Ovary (tissue), 7 donors: ENCODE measurements at regions not wholly inside any gene's neighbourhood (a gene's known extent, or its start where the extent isn't known, plus 50 kb on each side); places are given as distances from the start of the nearest gene placed in this dataset.
A peak's percentile ranks its signal among the peaks of the same experiment; 100 is the strongest.

Experiments used
- DNase-seq, 5 donors: peaks; one replicate each; pipeline ENCODE4 v3.0.0-alpha.2; 2019 to 2020
- H3K27ac ChIP-seq, 2 donors: fragments of 200-600 bp; one replicate each; pipeline versions ENCODE4 v1.5.1 to v1.8.0; 2019 to 2022
- H3K27me3 ChIP-seq: fragments of 200-600 bp; one replicate; pipeline ENCODE4 v1.8.0; 2022
- H3K36me3 ChIP-seq: fragments of 200-600 bp; sonication (generic); one replicate; pipeline ENCODE4 v1.5.1; 2019
- H3K4me1 ChIP-seq: one replicate; pipeline ENCODE4 v1.8.1; 2013; ENCODE audit warnings: mild to moderate bottlenecking, moderate library complexity; ENCODE audit not compliant: insufficient read depth
- H3K4me3 ChIP-seq: fragments of 200-600 bp; sonication (generic); one replicate; pipeline ENCODE4 v1.5.1; 2017
- H3K9me3 ChIP-seq, 2 donors: fragments of 200-600 bp in 1 of 2; sonication (generic) in 1 of 2; one replicate each; pipeline versions ENCODE4 v1.5.1 to v1.8.1; 2013 to 2019; ENCODE audit warnings: mild to moderate bottlenecking in 1 of 2, moderate library complexity in 1 of 2
- CTCF ChIP-seq, 3 donors: fragments of 450-650 bp in 2 of 3; fragments of 200-600 bp in 1 of 3; IDR thresholded peaks; one replicate each; pipeline versions ENCODE4 v1.5.1 to v1.8.0; 2016 to 2022; ENCODE audit warnings: antibody characterized with exemption in 3 of 3, mild to moderate bottlenecking in 1 of 3
- EP300 ChIP-seq: sonication (generic); formaldehyde crosslinking; IDR thresholded peaks from one replicate; pipeline ENCODE4 v1.6.1; 2017; ENCODE audit warnings: antibody characterized with exemption
- POLR2A ChIP-seq: fragments of 450-650 bp; IDR thresholded peaks from one replicate; pipeline ENCODE4 v1.6.1; 2017; ENCODE audit warnings: antibody characterized with exemption, mild to moderate bottlenecking, moderate library complexity
- WGBS, 3 donors: extraction: QIAGEN DNeasy Blood & Tissue Kit in 1 of 3; methylation state at CpG; one replicate each; pipeline versions ENCODE4 v1.1.5 to v1.1.7; 2013 to 2017; 5-methylcytosine and 5-hydroxymethylcytosine counted together
- intact Hi-C, 4 donors: fragments of 100-400 bp; cut with DNase I; formaldehyde crosslinking; loops; one replicate each; pipeline versions ENCODE4 v1.11.0 to v1.15.1; 2022 to 2023
- donor health status: DM: no; HTN: no; CAD: no; lungs with moderate emphysema.
- donor health status: DM: no; HTN: no; CAD: no.
- donor health status: Bipolar disorder and iron deficiency.
- donor health status: DM: no; HTN: no; CAD: no.
- donor health status: DM: yes; HTN: yes; CAD: no.

- Histone ChIP-seq H3K9me3 (no peaks in the 10 kb centered on the region), H3K4me3 (no peak overlapping the region), H3K36me3 (no peaks in the 10 kb centered on the region), H3K4me1 (no peaks in the 10 kb centered on the region), H3K27ac (no peak overlapping the region), H3K27me3 (no peaks in the 10 kb centered on the region)
- no peak for DNase-seq
- intact Hi-C loops, result no loop called here
- TF ChIP-seq CTCF (IDR thresholded peaks at IDR 0.05) (no peak), POLR2A (no peak), EP300 (no peak)
- 35 to 43% (median 39%) methylated on average over 3 of the region's 3 CpGs for WGBS, 3 donors
Measured at GRCh38 chr2:13110825-13111224, 394.1 kb downstream of the TRIB2 start.

GRCh38 chr2:13113002-13113401 is 396.3 kb downstream of the TRIB2 start:
- intact Hi-C loops, result no loop called here
- Histone ChIP-seq H3K9me3 (no peaks in the 10 kb centered on the region), H3K36me3 (no peaks in the 10 kb centered on the region), H3K27ac (no peak overlapping the region), H3K4me3 (no peak overlapping the region), H3K4me1 (no peaks in the 10 kb centered on the region), H3K27me3 (no peaks in the 10 kb centered on the region)
- DNase-seq, result no peak
- no peak for TF ChIP-seq POLR2A
- no peak for TF ChIP-seq CTCF (IDR thresholded peaks at IDR 0.05)
- no peak for TF ChIP-seq EP300
- 49 to 62% (median 61%) methylated on average over 4 of the region's 4 CpGs for WGBS, 3 donors

GRCh38 chr2:13114391-13114790 is 397.7 kb downstream of the TRIB2 start:
- intact Hi-C loops, result no loop called here
- WGBS, 3 donors, result 3 to 16% (median 7%) methylated on average over 1 of the region's 1 CpG
- Histone ChIP-seq H3K4me1 (no peaks in the 10 kb centered on the region), H3K27me3 (no peaks in the 10 kb centered on the region), H3K9me3 (no peaks in the 10 kb centered on the region), H3K36me3 (no peaks in the 10 kb centered on the region), H3K4me3 (no peak overlapping the region), H3K27ac (no peak overlapping the region)
- no peak for TF ChIP-seq POLR2A
- no peak for TF ChIP-seq CTCF (IDR thresholded peaks at IDR 0.05)
- no peak for TF ChIP-seq EP300
- peak in 1 of 5 donors; percentile 28 for DNase-seq

GRCh38 chr2:13115643-13116042 is 398.9 kb downstream of the TRIB2 start:
- H3K4me3 ChIP-seq, result no peak overlapping the region

GRCh38 chr2:13121096-13121495 is 404.4 kb downstream of the TRIB2 start:
- 92 to 96% (median 95%) methylated on average over 6 of the region's 6 CpGs for WGBS, 3 donors
- TF ChIP-seq CTCF (IDR thresholded peaks at IDR 0.05), result no peak
- no peak for TF ChIP-seq EP300
- TF ChIP-seq POLR2A, result no peak
- Histone ChIP-seq H3K36me3 (no peaks in the 10 kb centered on the region), H3K9me3 (no peaks in the 10 kb centered on the region), H3K27ac (no peak overlapping the region), H3K4me1 (no peaks in the 10 kb centered on the region), H3K27me3 (no peaks in the 10 kb centered on the region), H3K4me3 (no peak overlapping the region)
- DNase-seq, result no peak
- intact Hi-C loops, result no loop called here

More at GRCh38 chr2:13115643-13116042, 398.9 kb downstream of the TRIB2 start:
- Histone ChIP-seq H3K27ac (no peak overlapping the region), H3K27me3 (no peaks in the 10 kb centered on the region), H3K9me3 (no peaks in the 10 kb centered on the region), H3K36me3 (no peaks in the 10 kb centered on the region), H3K4me1 (no peaks in the 10 kb centered on the region)
- no peak for TF ChIP-seq POLR2A
- DNase-seq, result no peak
- intact Hi-C loops, result no loop called here
- WGBS, 3 donors, result 45 to 80% (median 66%) methylated on average over 1 of the region's 1 CpG
